ENCODE measurements at regions not wholly inside any gene's neighbourhood (a gene's known extent, or its start where the extent isn't known, plus 50 kb on each side); places are given as distances from the start of the nearest gene placed in this dataset.

DNA sequence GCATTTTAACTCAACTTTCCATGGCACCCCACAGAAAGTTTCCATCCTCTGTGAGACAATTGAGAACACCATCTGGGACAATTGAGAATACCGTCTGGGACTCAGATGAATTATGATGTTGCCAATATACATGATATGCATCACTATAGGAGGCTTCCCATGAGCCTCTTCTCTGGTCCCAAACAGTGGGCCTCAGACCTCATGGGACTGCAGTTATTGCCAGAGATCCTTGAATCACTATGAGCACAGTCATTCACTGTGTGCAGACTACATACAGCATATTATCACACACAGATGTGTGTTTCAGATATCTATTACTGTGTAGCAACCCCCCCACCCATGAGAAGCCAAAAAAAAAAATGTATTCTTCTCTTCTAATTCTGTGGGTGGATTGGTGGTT is 134.4 kb downstream of the GXYLT1 start:
- no peak overlapping the region for H3K4me3 Mint-ChIP-seq (ENCODE audit: unreplicated experiment)

GRCh38 chr12:42008996-42009395 is 135.7 kb downstream of the GXYLT1 start:
- no peak for DNase-seq (ENCODE audit: low spot score)
- no peaks in the 10 kb centered on the region for H3K27me3 Mint-ChIP-seq (ENCODE audit: low read depth)
- TF ChIP-seq, protein P1, sequence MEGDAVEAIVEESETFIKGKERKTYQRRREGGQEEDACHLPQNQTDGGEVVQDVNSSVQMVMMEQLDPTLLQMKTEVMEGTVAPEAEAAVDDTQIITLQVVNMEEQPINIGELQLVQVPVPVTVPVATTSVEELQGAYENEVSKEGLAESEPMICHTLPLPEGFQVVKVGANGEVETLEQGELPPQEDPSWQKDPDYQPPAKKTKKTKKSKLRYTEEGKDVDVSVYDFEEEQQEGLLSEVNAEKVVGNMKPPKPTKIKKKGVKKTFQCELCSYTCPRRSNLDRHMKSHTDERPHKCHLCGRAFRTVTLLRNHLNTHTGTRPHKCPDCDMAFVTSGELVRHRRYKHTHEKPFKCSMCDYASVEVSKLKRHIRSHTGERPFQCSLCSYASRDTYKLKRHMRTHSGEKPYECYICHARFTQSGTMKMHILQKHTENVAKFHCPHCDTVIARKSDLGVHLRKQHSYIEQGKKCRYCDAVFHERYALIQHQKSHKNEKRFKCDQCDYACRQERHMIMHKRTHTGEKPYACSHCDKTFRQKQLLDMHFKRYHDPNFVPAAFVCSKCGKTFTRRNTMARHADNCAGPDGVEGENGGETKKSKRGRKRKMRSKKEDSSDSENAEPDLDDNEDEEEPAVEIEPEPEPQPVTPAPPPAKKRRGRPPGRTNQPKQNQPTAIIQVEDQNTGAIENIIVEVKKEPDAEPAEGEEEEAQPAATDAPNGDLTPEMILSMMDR (IDR thresholded peaks at IDR 0.05): no peak
- H3K4me3 Mint-ChIP-seq (ENCODE audit: unreplicated experiment): no peak overlapping the region
- H3K27ac Mint-ChIP-seq (ENCODE audit: unreplicated experiment): no peak overlapping the region
- no peaks in the 10 kb centered on the region for H3K9me3 Mint-ChIP-seq (ENCODE audit: low read depth)
- H3K36me3 Mint-ChIP-seq (ENCODE audit: low read depth): no peaks in the 10 kb centered on the region
- H3K4me1 Mint-ChIP-seq (ENCODE audit: low read depth): peaks cover 8% of the 10 kb centered on the region

More for the DNA sequence above, 134.4 kb downstream of the GXYLT1 start:
- Mint-ChIP-seq H3K27me3 (ENCODE audit: low read depth) (no peaks in the 10 kb centered on the region), H3K4me1 (ENCODE audit: low read depth) (peaks cover 8% of the 10 kb centered on the region), H3K36me3 (ENCODE audit: low read depth) (no peaks in the 10 kb centered on the region), H3K27ac (ENCODE audit: unreplicated experiment) (no peak overlapping the region), H3K9me3 (ENCODE audit: low read depth) (no peaks in the 10 kb centered on the region)
- TF ChIP-seq, protein P1 (IDR thresholded peaks at IDR 0.05): no peak
- DNase-seq (ENCODE audit: low spot score): no peak

DNA sequence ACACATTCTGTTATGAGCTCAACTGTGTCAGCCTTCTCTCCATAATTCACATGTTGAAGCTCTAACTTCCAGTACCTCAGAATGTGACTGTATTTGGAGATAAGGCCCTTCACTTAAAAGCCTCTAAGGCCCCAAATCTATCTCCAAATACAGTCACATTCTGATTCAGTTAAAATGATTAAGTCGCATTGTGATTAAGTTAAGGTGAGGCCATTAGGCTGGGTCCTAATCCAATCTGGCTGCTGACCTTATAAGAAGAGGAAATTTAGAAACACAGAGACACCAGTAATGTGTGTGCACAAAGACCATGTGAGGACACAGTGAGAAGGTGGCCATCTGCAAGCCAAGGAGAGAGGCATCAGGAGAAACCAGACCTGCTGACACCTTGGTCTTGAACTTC is 141.6 kb downstream of the GXYLT1 start:
- Mint-ChIP-seq H3K27me3 (ENCODE audit: low read depth) (peaks cover 1% of the 10 kb centered on the region), H3K36me3 (ENCODE audit: low read depth) (no peaks in the 10 kb centered on the region), H3K4me1 (ENCODE audit: low read depth) (no peaks in the 10 kb centered on the region), H3K27ac (ENCODE audit: unreplicated experiment) (no peak overlapping the region), H3K4me3 (ENCODE audit: unreplicated experiment) (no peak overlapping the region), H3K9me3 (ENCODE audit: low read depth) (no peaks in the 10 kb centered on the region)
- TF ChIP-seq, protein P1 (IDR thresholded peaks at IDR 0.05): no peak
- DNase-seq (ENCODE audit: low spot score): no peak

DNA sequence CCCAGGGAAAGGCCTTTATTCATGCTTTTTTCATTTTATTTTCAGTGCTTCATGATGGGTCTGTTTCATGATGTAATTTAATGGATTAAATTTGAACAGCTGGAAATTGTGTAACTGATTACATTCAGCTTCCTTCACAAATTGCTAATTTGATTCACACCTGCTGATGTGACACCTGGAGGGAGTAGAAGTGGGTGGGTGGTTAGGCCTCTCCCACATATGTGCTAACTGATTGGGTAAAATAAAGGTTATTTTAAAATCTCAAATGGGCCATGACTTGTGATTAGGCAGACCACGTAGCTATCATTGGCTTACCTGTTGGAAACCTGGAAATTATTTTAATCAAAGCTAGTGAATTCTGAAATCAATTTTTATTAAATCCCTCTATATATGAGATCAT is 142.1 kb downstream of the GXYLT1 start:
- H3K36me3 Mint-ChIP-seq (ENCODE audit: low read depth): no peaks in the 10 kb centered on the region
- no peak overlapping the region for H3K4me3 Mint-ChIP-seq (ENCODE audit: unreplicated experiment)
- H3K9me3 Mint-ChIP-seq (ENCODE audit: low read depth): no peaks in the 10 kb centered on the region
- DNase-seq (ENCODE audit: low spot score): no peak
- peaks cover 1% of the 10 kb centered on the region for H3K27me3 Mint-ChIP-seq (ENCODE audit: low read depth)
- H3K27ac Mint-ChIP-seq (ENCODE audit: unreplicated experiment): no peak overlapping the region
- TF ChIP-seq, protein P1 (IDR thresholded peaks at IDR 0.05): no peak
- no peaks in the 10 kb centered on the region for H3K4me1 Mint-ChIP-seq (ENCODE audit: low read depth)

DNA sequence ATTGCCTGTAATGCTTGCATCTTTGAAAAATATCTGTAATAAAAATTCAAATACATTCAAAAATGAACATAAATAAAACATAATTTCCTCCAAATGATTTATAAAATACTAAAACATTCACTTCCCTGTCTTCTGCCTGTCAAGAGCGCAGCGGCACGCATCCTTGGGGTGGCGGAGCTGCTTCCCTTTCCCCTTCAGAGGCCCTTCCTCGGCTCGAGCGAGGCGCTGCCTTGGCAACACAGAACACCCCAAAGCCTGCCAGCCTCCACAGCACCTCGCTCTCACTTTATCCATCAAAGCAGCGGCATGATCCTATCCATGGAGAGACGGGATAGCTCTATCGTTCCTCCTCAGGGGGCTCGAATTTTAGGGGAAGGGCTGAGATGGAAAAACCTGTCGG is 146.2 kb downstream of the GXYLT1 start:
- H3K4me3 Mint-ChIP-seq (ENCODE audit: unreplicated experiment): no peak overlapping the region
- TF ChIP-seq, protein P1 (IDR thresholded peaks at IDR 0.05): no peak
- no peaks in the 10 kb centered on the region for H3K9me3 Mint-ChIP-seq (ENCODE audit: low read depth)
- H3K4me1 Mint-ChIP-seq (ENCODE audit: low read depth): no peaks in the 10 kb centered on the region
- H3K27ac Mint-ChIP-seq (ENCODE audit: unreplicated experiment): no peak overlapping the region
- no peak for DNase-seq (ENCODE audit: low spot score)
- peaks cover 1% of the 10 kb centered on the region for H3K27me3 Mint-ChIP-seq (ENCODE audit: low read depth)
- H3K36me3 Mint-ChIP-seq (ENCODE audit: low read depth): no peaks in the 10 kb centered on the region

All from chondrocyte (in vitro differentiated cells).